Ovary (tissue), 7 donors: ENCODE measurements at regions not wholly inside any gene's neighbourhood (a gene's known extent, or its start where the extent isn't known, plus 50 kb on each side); places are given as distances from the start of the nearest gene placed in this dataset.
A peak's percentile ranks its signal among the peaks of the same experiment; 100 is the strongest.

Experiments used
- DNase-seq, 5 donors: peaks; one replicate each; pipeline ENCODE4 v3.0.0-alpha.2; 2019 to 2020
- H3K27ac ChIP-seq, 2 donors: fragments of 200-600 bp; one replicate each; pipeline versions ENCODE4 v1.5.1 to v1.8.0; 2019 to 2022
- H3K27me3 ChIP-seq: fragments of 200-600 bp; one replicate; pipeline ENCODE4 v1.8.0; 2022
- H3K36me3 ChIP-seq: fragments of 200-600 bp; sonication (generic); one replicate; pipeline ENCODE4 v1.5.1; 2019
- H3K4me1 ChIP-seq: one replicate; pipeline ENCODE4 v1.8.1; 2013; ENCODE audit warnings: mild to moderate bottlenecking, moderate library complexity; ENCODE audit not compliant: insufficient read depth
- H3K4me3 ChIP-seq: fragments of 200-600 bp; sonication (generic); one replicate; pipeline ENCODE4 v1.5.1; 2017
- H3K9me3 ChIP-seq, 2 donors: fragments of 200-600 bp in 1 of 2; sonication (generic) in 1 of 2; one replicate each; pipeline versions ENCODE4 v1.5.1 to v1.8.1; 2013 to 2019; ENCODE audit warnings: mild to moderate bottlenecking in 1 of 2, moderate library complexity in 1 of 2
- EP300 ChIP-seq: sonication (generic); formaldehyde crosslinking; IDR thresholded peaks from one replicate; pipeline ENCODE4 v1.6.1; 2017; ENCODE audit warnings: antibody characterized with exemption
- POLR2A ChIP-seq: fragments of 450-650 bp; IDR thresholded peaks from one replicate; pipeline ENCODE4 v1.6.1; 2017; ENCODE audit warnings: antibody characterized with exemption, mild to moderate bottlenecking, moderate library complexity
- WGBS, 3 donors: extraction: QIAGEN DNeasy Blood & Tissue Kit in 1 of 3; methylation state at CpG; one replicate each; pipeline versions ENCODE4 v1.1.5 to v1.1.7; 2013 to 2017; 5-methylcytosine and 5-hydroxymethylcytosine counted together
- intact Hi-C, 4 donors: fragments of 100-400 bp; cut with DNase I; formaldehyde crosslinking; loops; one replicate each; pipeline versions ENCODE4 v1.11.0 to v1.15.1; 2022 to 2023
- TF ChIP-seq, protein P1 (sequence below), 3 donors: fragments of 450-650 bp in 2 of 3; fragments of 200-600 bp in 1 of 3; IDR thresholded peaks; one replicate each; pipeline versions ENCODE4 v1.5.1 to v1.8.0; 2016 to 2022; ENCODE audit warnings: antibody characterized with exemption in 3 of 3, mild to moderate bottlenecking in 1 of 3
- donor health status: DM: no; HTN: no; CAD: no; lungs with moderate emphysema.
- donor health status: DM: no; HTN: no; CAD: no.
- donor health status: Bipolar disorder and iron deficiency.
- donor health status: DM: no; HTN: no; CAD: no.
- donor health status: DM: yes; HTN: yes; CAD: no.

DNA sequence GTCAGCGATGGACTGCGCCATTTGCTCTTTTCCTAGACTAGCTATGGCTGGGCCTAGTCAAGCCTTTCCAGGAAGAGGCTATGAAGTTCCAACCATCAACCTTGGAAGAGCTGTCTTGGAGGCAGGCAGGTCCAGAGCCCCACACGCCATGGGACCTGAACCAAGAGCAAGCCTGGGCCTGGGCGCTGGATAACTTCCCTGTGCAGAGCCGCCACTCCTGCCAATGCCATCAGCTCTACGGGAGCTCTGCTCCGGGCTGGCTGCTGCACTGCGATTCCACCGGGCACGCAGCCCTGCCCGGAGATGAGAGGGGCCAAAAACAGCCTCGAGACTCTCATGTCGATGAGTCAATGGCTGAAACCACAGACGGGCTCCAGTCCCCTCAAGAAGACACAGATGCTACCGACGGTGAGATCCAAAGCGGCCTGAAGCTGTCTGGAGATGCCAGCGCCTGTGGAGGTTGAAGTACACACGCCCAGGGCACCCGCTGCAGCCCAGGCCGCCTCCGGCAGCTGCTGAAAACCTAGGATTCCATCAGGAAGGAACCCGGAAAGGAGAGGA, 103.7 kb upstream of the SELENOP start:
- Histone ChIP-seq H3K9me3 (no peaks in the 10 kb centered on the region), H3K36me3 (no peaks in the 10 kb centered on the region), H3K27ac (no peak overlapping the region), H3K27me3 (no peaks in the 10 kb centered on the region), H3K4me3 (no peak overlapping the region), H3K4me1 (no peaks in the 10 kb centered on the region)
- TF ChIP-seq, protein P1, sequence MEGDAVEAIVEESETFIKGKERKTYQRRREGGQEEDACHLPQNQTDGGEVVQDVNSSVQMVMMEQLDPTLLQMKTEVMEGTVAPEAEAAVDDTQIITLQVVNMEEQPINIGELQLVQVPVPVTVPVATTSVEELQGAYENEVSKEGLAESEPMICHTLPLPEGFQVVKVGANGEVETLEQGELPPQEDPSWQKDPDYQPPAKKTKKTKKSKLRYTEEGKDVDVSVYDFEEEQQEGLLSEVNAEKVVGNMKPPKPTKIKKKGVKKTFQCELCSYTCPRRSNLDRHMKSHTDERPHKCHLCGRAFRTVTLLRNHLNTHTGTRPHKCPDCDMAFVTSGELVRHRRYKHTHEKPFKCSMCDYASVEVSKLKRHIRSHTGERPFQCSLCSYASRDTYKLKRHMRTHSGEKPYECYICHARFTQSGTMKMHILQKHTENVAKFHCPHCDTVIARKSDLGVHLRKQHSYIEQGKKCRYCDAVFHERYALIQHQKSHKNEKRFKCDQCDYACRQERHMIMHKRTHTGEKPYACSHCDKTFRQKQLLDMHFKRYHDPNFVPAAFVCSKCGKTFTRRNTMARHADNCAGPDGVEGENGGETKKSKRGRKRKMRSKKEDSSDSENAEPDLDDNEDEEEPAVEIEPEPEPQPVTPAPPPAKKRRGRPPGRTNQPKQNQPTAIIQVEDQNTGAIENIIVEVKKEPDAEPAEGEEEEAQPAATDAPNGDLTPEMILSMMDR (IDR thresholded peaks at IDR 0.05): no peak
- no peak for TF ChIP-seq POLR2A
- TF ChIP-seq EP300: no peak
- 88 to 95% (median 93%) methylated on average over 23 of the region's 23 CpGs for WGBS, 3 donors
- intact Hi-C loops: loop anchor here in 1 of 4 donors (10.0 kb wide), 2 partner anchors 119 to 479 kb away; no protein-coding TSS in a partner anchor
- no peak for DNase-seq

- no peak for TF ChIP-seq POLR2A
- TF ChIP-seq, protein P1 (IDR thresholded peaks at IDR 0.05): no peak
- TF ChIP-seq EP300: no peak
- Histone ChIP-seq H3K4me3 (no peak overlapping the region), H3K27me3 (no peaks in the 10 kb centered on the region), H3K9me3 (no peaks in the 10 kb centered on the region), H3K27ac (no peak overlapping the region), H3K4me1 (peaks cover 2% of the 10 kb centered on the region), H3K36me3 (no peaks in the 10 kb centered on the region)
- intact Hi-C loops: loop anchor here in 1 of 4 donors (10.0 kb wide), 2 partner anchors 123 to 483 kb away; no protein-coding TSS in a partner anchor
- WGBS, 3 donors: 75 to 85% (median 82%) methylated on average over 8 of the region's 8 CpGs
- DNase-seq: no peak
Measured at GRCh38 chr5:42912184-42912798, 100.6 kb upstream of the SELENOP start.

- DNase-seq: peak; percentile 83 to 90 (median 88)
- intact Hi-C loops: loop anchor here in 1 of 4 donors (5.0 to 10.0 kb wide), 2 partner anchors 129 to 156 kb away; no protein-coding TSS in a partner anchor
- Histone ChIP-seq H3K27me3 (no peaks in the 10 kb centered on the region), H3K36me3 (no peaks in the 10 kb centered on the region), H3K4me3 (peak overlapping the region; percentile 31), H3K4me1 (peaks cover 2% of the 10 kb centered on the region), H3K9me3 (no peaks in the 10 kb centered on the region), H3K27ac (no peak overlapping the region)
- TF ChIP-seq, protein P1 (IDR thresholded peaks at IDR 0.05): peak; percentile 59 to 82 (median 61)
- TF ChIP-seq POLR2A: no peak
- 7 to 12% (median 10%) methylated on average over 30 of the region's 30 CpGs for WGBS, 3 donors
Measured at GRCh38 chr5:42908509-42909488, 97.1 kb upstream of the SELENOP start.

DNA sequence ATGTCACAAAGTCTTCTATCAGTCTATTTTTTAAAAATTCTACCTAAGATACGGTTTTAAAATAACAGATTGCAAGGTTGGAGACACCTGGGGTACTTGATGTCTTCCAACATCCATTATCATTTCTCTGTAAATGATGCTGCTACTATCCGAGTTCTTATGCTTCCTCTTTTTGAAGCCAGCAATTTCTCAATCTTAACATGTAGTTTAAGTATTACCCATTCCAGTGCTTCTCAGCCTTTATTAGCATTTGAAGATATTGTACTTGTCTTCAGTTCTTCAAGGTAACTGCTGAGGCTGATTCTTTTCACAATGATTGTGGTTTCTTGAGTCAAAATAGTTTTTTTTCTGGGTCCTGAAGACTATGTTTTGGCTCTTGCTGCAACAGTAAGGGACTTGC, 96.4 kb upstream of the SELENOP start:
- no peak for TF ChIP-seq POLR2A
- TF ChIP-seq, protein P1 (IDR thresholded peaks at IDR 0.05): no peak
- TF ChIP-seq EP300: no peak
- Histone ChIP-seq H3K36me3 (no peaks in the 10 kb centered on the region), H3K27ac (no peak overlapping the region), H3K4me3 (no peak overlapping the region), H3K9me3 (no peaks in the 10 kb centered on the region), H3K4me1 (peaks cover 2% of the 10 kb centered on the region), H3K27me3 (no peaks in the 10 kb centered on the region)
- 43 to 56% (median 53%) methylated on average over 2 of the region's 2 CpGs for WGBS, 3 donors
- DNase-seq: no peak
- intact Hi-C loops: loop anchor here in 1 of 4 donors (5.0 to 10.0 kb wide), 2 partner anchors 129 to 157 kb away; no protein-coding TSS in a partner anchor
